GM12865 (cell line): ENCODE measurements at regions not wholly inside any gene's neighbourhood (a gene's known extent, or its start where the extent isn't known, plus 50 kb on each side); places are given as distances from the start of the nearest gene placed in this dataset.

Experiments used
- DNase-seq: peaks from one replicate; pipeline ENCODE4 v3.0.0; 2010; ENCODE audit warnings: low read depth
- H3K4me3 ChIP-seq: 2 replicates; pipeline ENCODE4 v1.5.1; 2011; ENCODE audit warnings: mild to moderate bottlenecking, low read depth, low read length, control low read depth
- TF ChIP-seq, protein P1 (sequence below): IDR thresholded peaks from 2 replicates; pipeline ENCODE4 v1.5.1; 2011; ENCODE audit warnings: low read length, control low read depth, low read depth, inconsistent platforms; ENCODE audit not compliant: insufficient read depth; ENCODE audit errors: missing control alignments

- TF ChIP-seq, protein P1, sequence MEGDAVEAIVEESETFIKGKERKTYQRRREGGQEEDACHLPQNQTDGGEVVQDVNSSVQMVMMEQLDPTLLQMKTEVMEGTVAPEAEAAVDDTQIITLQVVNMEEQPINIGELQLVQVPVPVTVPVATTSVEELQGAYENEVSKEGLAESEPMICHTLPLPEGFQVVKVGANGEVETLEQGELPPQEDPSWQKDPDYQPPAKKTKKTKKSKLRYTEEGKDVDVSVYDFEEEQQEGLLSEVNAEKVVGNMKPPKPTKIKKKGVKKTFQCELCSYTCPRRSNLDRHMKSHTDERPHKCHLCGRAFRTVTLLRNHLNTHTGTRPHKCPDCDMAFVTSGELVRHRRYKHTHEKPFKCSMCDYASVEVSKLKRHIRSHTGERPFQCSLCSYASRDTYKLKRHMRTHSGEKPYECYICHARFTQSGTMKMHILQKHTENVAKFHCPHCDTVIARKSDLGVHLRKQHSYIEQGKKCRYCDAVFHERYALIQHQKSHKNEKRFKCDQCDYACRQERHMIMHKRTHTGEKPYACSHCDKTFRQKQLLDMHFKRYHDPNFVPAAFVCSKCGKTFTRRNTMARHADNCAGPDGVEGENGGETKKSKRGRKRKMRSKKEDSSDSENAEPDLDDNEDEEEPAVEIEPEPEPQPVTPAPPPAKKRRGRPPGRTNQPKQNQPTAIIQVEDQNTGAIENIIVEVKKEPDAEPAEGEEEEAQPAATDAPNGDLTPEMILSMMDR: no peak
- H3K4me3 ChIP-seq: no peak overlapping the region
- no peak for DNase-seq
Observed at GRCh38 chr22:34501366-34501965, 564.5 kb upstream of the ISX start.

- TF ChIP-seq, protein P1: no peak
- no peak overlapping the region for H3K4me3 ChIP-seq
- no peak for DNase-seq
Observed at GRCh38 chr22:34502821-34503220, 563.1 kb upstream of the ISX start.

- DNase-seq: no peak
- TF ChIP-seq, protein P1: no peak
- H3K4me3 ChIP-seq: no peak overlapping the region
Observed at GRCh38 chr22:34508797-34509196, 557.2 kb upstream of the ISX start.

DNA sequence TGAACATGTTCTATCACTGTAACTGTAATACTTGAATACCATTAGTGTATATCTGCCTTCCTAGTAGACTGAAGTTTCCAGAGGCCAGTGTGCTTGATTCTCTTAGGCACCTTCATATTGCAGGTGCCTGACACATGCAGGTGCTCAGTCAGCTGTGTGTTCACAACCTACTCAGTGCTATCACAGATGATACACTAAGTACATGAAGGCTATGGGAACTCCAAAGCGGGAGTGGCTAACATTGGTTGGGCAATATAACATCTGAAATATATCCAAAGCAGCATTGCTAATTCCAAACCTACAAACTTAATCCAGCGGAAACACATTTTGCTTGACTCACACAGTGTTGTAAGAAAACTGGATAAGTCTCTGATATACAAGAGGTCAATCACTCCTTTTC, 539.3 kb upstream of the ISX start:
- H3K4me3 ChIP-seq: no peak overlapping the region
- TF ChIP-seq, protein P1: no peak
- no peak for DNase-seq

DNA sequence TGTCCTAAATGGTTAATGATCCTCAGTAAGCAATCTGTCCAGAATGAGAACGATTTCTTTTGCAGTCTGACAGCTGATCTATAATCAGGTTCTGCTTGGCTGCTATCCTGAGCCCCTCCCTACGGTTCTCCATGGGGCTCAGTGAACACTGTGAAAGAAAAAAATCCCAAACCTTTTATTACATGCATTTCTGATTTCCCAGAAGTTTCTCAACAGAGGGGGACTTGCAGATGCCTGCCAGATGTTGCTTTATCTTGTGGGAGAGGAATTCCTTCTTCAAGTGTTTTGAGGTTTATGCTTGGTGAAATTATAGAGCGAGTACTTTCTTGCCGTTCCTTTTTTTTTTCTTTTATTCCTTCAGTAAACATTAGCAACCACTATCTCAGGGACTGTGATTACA, 531.9 kb upstream of the ISX start:
- DNase-seq: no peak
- no peak overlapping the region for H3K4me3 ChIP-seq
- TF ChIP-seq, protein P1: no peak

DNA sequence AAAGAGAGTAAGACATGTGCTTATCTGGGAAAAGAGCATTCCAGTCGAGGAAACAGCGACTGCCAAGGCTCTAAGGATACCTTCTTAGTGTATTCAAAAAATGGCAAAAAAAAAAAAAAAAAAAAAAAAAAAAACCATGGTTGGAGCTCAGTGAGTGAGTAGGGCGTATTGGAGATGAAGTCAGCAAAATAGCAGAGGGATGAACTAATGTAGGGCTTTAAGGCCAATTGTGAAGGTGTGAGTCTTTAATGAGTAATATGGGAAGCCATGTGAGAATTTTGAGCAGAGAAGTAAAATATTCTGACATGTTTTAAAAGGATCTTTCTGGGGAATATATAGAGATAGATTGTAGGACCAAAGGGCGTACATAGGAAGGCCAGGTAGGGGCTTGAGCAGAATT, 498.6 kb upstream of the ISX start:
- TF ChIP-seq, protein P1: no peak
- no peak for DNase-seq
- H3K4me3 ChIP-seq: no peak overlapping the region

DNA sequence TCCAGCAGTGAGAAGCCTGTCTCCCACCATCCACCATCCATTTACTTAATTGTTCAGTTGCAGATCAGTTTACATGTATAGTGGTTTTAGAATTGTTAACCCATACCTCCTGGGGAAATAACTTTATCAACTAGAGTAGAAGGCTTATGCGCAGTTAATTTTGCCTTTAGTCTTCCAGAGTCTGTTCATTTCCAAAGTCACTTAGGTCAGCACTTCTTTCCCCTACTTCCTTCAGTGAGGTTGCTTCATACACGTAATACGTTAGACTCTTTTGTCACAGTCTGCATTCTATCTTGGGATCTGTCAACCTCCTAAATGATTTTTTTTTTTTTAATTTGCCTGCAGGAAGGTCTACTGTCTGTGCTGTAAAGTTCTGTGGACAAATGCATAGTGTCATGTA, 495.6 kb upstream of the ISX start:
- TF ChIP-seq, protein P1: no peak
- no peak for DNase-seq
- H3K4me3 ChIP-seq: no peak overlapping the region
